ENCODE measurements at regions not wholly inside any gene's neighbourhood (a gene's known extent, or its start where the extent isn't known, plus 50 kb on each side); places are given as distances from the start of the nearest gene placed in this dataset.

DNA sequence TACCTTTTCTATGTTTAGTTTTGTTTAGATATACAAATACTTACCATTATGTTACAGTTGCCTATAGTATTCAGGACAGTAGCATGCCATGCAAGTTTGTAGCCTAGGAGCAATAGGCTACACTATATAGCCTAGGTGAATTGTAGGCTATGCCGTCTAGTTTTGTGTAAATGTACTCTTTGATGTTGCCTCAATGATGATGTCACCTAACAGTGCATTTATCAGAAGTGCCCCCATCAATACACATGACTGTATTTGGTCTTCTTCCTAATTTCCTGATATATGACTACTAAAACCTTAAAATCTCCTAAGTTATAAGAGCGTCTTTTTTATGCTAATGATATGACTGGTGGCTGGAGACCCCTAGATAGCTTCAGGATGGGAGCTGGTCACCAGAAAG is 394.4 kb upstream of the STXBP6 start:
- TF ChIP-seq, protein P1, sequence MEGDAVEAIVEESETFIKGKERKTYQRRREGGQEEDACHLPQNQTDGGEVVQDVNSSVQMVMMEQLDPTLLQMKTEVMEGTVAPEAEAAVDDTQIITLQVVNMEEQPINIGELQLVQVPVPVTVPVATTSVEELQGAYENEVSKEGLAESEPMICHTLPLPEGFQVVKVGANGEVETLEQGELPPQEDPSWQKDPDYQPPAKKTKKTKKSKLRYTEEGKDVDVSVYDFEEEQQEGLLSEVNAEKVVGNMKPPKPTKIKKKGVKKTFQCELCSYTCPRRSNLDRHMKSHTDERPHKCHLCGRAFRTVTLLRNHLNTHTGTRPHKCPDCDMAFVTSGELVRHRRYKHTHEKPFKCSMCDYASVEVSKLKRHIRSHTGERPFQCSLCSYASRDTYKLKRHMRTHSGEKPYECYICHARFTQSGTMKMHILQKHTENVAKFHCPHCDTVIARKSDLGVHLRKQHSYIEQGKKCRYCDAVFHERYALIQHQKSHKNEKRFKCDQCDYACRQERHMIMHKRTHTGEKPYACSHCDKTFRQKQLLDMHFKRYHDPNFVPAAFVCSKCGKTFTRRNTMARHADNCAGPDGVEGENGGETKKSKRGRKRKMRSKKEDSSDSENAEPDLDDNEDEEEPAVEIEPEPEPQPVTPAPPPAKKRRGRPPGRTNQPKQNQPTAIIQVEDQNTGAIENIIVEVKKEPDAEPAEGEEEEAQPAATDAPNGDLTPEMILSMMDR (IDR thresholded peaks at IDR 0.05), result no peak
- no peak for TF ChIP-seq POLR2AphosphoS5 (IDR thresholded peaks at IDR 0.05)
- TF ChIP-seq POLR2A (IDR thresholded peaks at IDR 0.05), result no peak

All from breast epithelium (tissue), 3 donors.